CD14-positive monocyte (primary cell): ENCODE measurements at regions not wholly inside any gene's neighbourhood (a gene's known extent, or its start where the extent isn't known, plus 50 kb on each side); places are given as distances from the start of the nearest gene placed in this dataset.

Source experiments
- DNase-seq, 3 donors: peaks; one replicate each; pipeline ENCODE4 v3.0.0-alpha.2; 2011 to 2022
- H2AFZ ChIP-seq: 2 replicates; pipeline ENCODE4 v1.6.0; 2012; ENCODE audit warnings: mild to moderate bottlenecking, low read depth, low read length, inconsistent platforms; ENCODE audit not compliant: insufficient read depth, poor library complexity, severe bottlenecking
- H3K27ac ChIP-seq, 2 donors: 1 replicate in 1 of 2; 2 replicates in 1 of 2; pipeline ENCODE4 v1.5.1; 2012 to 2013; ENCODE audit warnings: low read length in 2 of 2, control low read depth in 1 of 2, inconsistent platforms in 1 of 2, low read depth in 1 of 2, mild to moderate bottlenecking in 1 of 2
- H3K27me3 ChIP-seq, 2 donors: one replicate each; pipeline versions ENCODE4 v1.6.0 to v1.6.1; 2011 to 2013; ENCODE audit warnings: low read length in 2 of 2; ENCODE audit not compliant: control insufficient read depth in 2 of 2, insufficient read depth in 2 of 2
- H3K36me3 ChIP-seq, 2 donors: replicated peaks in 1 of 2; 1 replicate in 1 of 2; 2 replicates in 1 of 2; pipeline versions ENCODE4 v1.5.1 to v1.6.1; 2012 to 2013; ENCODE audit warnings: low read length in 2 of 2, control low read depth in 1 of 2, inconsistent platforms in 1 of 2, mild to moderate bottlenecking in 1 of 2; ENCODE audit not compliant: insufficient read depth in 2 of 2, control insufficient read depth in 1 of 2
- H3K4me1 ChIP-seq, 2 donors: 1 replicate in 1 of 2; 2 replicates in 1 of 2; pipeline versions ENCODE4 v1.5.1 to v1.6.1; 2012 to 2013; ENCODE audit warnings: low read length in 2 of 2, control low read depth in 1 of 2, inconsistent platforms in 1 of 2, mild to moderate bottlenecking in 1 of 2, moderate library complexity in 1 of 2; ENCODE audit not compliant: insufficient read depth in 2 of 2, control insufficient read depth in 1 of 2
- H3K4me2 ChIP-seq: replicated peaks from 2 replicates; pipeline ENCODE3; 2012; ENCODE audit warnings: low read length, moderate library complexity, mild to moderate bottlenecking; ENCODE audit not compliant: poor library complexity, severe bottlenecking; ENCODE audit errors: extremely low read depth
- H3K4me3 ChIP-seq, 3 experiments: fragments of 200-600 bp in 1 of 3; sonication (generic) in 1 of 3; replicated peaks in 1 of 3; 1 replicate in 2 of 3; 2 replicates in 1 of 3; pipeline ENCODE4 v1.5.1; 2011 to 2013; ENCODE audit warnings: low read length in 3 of 3, mild to moderate bottlenecking in 3 of 3, control low read depth in 2 of 3, low read depth in 2 of 3, inconsistent platforms in 1 of 3, moderate library complexity in 1 of 3
- H3K79me2 ChIP-seq: 2 replicates; pipeline ENCODE4 v1.6.0; 2012; ENCODE audit warnings: mild to moderate bottlenecking, control low read depth, inconsistent platforms, low read length, moderate library complexity; ENCODE audit not compliant: insufficient read depth
- H3K9ac ChIP-seq: 2 replicates; pipeline ENCODE4 v1.6.0; 2017; ENCODE audit warnings: low read length, mild to moderate bottlenecking; ENCODE audit not compliant: insufficient read depth, poor library complexity, severe bottlenecking
- H3K9me3 ChIP-seq, 2 donors: replicated peaks in 1 of 2; 1 replicate in 1 of 2; 2 replicates in 1 of 2; pipeline versions ENCODE4 v1.5.1 to v1.6.1; 2012 to 2013; ENCODE audit warnings: low read length in 2 of 2, control low read depth in 1 of 2; ENCODE audit not compliant: control insufficient read depth in 1 of 2, insufficient read depth in 1 of 2
- H4K20me1 ChIP-seq: 2 replicates; pipeline ENCODE4 v1.6.0; 2012; ENCODE audit warnings: mild to moderate bottlenecking, low read length, control low read depth, moderate library complexity; ENCODE audit not compliant: insufficient read depth
- H3K27ac Mint-ChIP-seq, 7 donors: one replicate each; pipeline ENCODE4 v1.8.0; 2020; ENCODE audit warnings: mild to moderate bottlenecking in 7 of 7, mixed read lengths in 7 of 7, moderate library complexity in 6 of 7, inconsistent platforms in 2 of 7
- H3K27me3 Mint-ChIP-seq, 3 donors: one replicate each; pipeline ENCODE4 v1.8.0; 2021 to 2022; ENCODE audit warnings: low read depth in 3 of 3, mild to moderate bottlenecking in 3 of 3, mixed read lengths in 3 of 3, moderate library complexity in 3 of 3, inconsistent platforms in 1 of 3
- H3K36me3 Mint-ChIP-seq, 2 donors: one replicate each; pipeline ENCODE4 v1.8.0; 2020; ENCODE audit warnings: mixed read lengths in 2 of 2, inconsistent platforms in 1 of 2, mild to moderate bottlenecking in 1 of 2
- H3K4me1 Mint-ChIP-seq: one replicate; pipeline ENCODE4 v1.8.0; 2020; ENCODE audit warnings: mild to moderate bottlenecking, mixed read lengths
- H3K4me3 Mint-ChIP-seq, 2 donors: one replicate each; pipeline ENCODE4 v1.8.0; 2020; ENCODE audit warnings: mild to moderate bottlenecking in 2 of 2, mixed read lengths in 2 of 2, moderate library complexity in 1 of 2
- H3K9me3 Mint-ChIP-seq, 7 donors: one replicate each; pipeline ENCODE4 v1.8.0; 2020 to 2022; ENCODE audit warnings: mixed read lengths in 7 of 7, mild to moderate bottlenecking in 6 of 7, moderate library complexity in 6 of 7, inconsistent platforms in 2 of 7
- WGBS: methylation state at CpG from one replicate; pipeline ENCODE4 v1.1.5; 2013; ENCODE audit warnings: missing lambda C conversion rate; ENCODE audit not compliant: insufficient coverage; 5-methylcytosine and 5-hydroxymethylcytosine counted together
- intact Hi-C, 2 donors: fragments of 100-400 bp; cut with micrococcal nuclease; formaldehyde crosslinking; loops; one replicate each; pipeline versions ENCODE4 v1.15.0 to v1.15.1; 2023
- TF ChIP-seq, protein P1 (sequence below): fragments of 200-600 bp; IDR thresholded peaks from one replicate; pipeline ENCODE4 v1.8.0; 2022; ENCODE audit warnings: antibody characterized with exemption, mild to moderate bottlenecking

DNA sequence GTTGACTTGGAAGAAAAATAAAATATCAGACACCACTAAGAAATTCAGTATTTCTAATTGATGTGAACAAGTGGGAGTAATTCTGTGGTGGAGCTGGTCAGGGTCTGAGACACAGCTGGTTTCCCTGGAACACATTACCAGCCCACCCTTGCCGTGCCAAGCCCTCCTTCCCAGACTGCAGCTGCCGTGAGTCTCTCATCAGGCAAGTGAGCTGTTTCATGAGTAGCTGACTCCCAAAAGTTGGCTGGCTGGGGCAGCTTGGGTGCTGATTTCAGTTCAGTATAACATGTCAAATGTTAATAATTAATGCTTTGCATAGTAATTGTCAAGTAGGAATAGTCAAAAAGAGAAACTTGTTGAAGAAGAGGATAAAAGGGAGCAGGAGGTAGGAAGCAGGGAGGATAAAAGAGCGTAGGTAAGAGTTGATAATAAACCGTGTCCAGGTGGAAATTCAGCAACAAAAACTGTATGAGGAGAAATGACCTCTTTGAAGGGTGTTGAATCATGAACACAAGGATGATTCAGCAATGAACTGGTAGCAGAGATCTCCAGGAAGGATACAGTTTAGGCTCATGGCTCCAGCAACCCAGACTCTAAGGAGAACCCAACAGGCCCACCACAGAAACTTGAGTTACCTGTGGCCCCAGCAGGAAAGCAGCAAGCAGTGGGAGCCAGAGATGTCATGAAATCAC, 110.9 kb upstream of the SSTR4 start:
- no peaks in the 10 kb centered on the region for H3K36me3 ChIP-seq
- no peak overlapping the region for H3K27ac ChIP-seq
- peaks cover 12 to 17% of the 10 kb centered on the region in 2 donors for H3K4me1 ChIP-seq
- H3K36me3 Mint-ChIP-seq, result peaks cover 6 to 12% of the 10 kb centered on the region in 2 donors
- H3K27ac Mint-ChIP-seq, result no peak overlapping the region
- no peak overlapping the region for H3K4me3 ChIP-seq
- H2AFZ ChIP-seq, result no peak overlapping the region
- H3K4me3 Mint-ChIP-seq, result peak overlapping the region in 1 of 2 donors; percentile 67
- H4K20me1 ChIP-seq, result no peaks in the 10 kb centered on the region
- no peak overlapping the region for H3K4me2 ChIP-seq
- H3K27me3 ChIP-seq, result peaks cover 88 to 93% of the 10 kb centered on the region in 2 donors
- TF ChIP-seq, protein P1, sequence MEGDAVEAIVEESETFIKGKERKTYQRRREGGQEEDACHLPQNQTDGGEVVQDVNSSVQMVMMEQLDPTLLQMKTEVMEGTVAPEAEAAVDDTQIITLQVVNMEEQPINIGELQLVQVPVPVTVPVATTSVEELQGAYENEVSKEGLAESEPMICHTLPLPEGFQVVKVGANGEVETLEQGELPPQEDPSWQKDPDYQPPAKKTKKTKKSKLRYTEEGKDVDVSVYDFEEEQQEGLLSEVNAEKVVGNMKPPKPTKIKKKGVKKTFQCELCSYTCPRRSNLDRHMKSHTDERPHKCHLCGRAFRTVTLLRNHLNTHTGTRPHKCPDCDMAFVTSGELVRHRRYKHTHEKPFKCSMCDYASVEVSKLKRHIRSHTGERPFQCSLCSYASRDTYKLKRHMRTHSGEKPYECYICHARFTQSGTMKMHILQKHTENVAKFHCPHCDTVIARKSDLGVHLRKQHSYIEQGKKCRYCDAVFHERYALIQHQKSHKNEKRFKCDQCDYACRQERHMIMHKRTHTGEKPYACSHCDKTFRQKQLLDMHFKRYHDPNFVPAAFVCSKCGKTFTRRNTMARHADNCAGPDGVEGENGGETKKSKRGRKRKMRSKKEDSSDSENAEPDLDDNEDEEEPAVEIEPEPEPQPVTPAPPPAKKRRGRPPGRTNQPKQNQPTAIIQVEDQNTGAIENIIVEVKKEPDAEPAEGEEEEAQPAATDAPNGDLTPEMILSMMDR, result no peak
- peaks cover 0 to 13% (median 2%) of the 10 kb centered on the region in 7 donors for H3K9me3 Mint-ChIP-seq
- peaks cover 88 to 92% (median 89%) of the 10 kb centered on the region in 3 donors for H3K27me3 Mint-ChIP-seq
- H3K4me1 Mint-ChIP-seq, result peaks cover 21% of the 10 kb centered on the region
- DNase-seq, result no peak
- H3K9me3 ChIP-seq, result peaks cover 0 to 4% of the 10 kb centered on the region in 2 donors
- H3K79me2 ChIP-seq, result no peaks in the 10 kb centered on the region
- 100% methylated on average over 2 of the region's 4 CpGs for WGBS
- no peak overlapping the region for H3K9ac ChIP-seq
- intact Hi-C loops, result loop anchor here in 1 of 2 donors (10.0 kb wide), 1 partner anchor 101 kb away; no protein-coding TSS in a partner anchor

GRCh38 chr20:22924949-22925612, 110.0 kb upstream of the SSTR4 start:
- H3K36me3 Mint-ChIP-seq, result peaks cover 6 to 12% of the 10 kb centered on the region in 2 donors
- no peak overlapping the region for H2AFZ ChIP-seq
- H3K9ac ChIP-seq, result no peak overlapping the region
- peak overlapping the region in 3 of 7 donors; percentile 6 to 56 (median 9) for H3K27ac Mint-ChIP-seq
- no peak overlapping the region for H3K4me3 ChIP-seq
- H3K4me2 ChIP-seq, result no peak overlapping the region
- no peak overlapping the region for H3K27ac ChIP-seq
- peaks cover 0 to 4% of the 10 kb centered on the region in 2 donors for H3K9me3 ChIP-seq
- peak overlapping the region in 1 of 2 donors; percentile 67 for H3K4me3 Mint-ChIP-seq
- intact Hi-C loops, result loop anchor here in 1 of 2 donors (10.0 kb wide), 1 partner anchor 100 kb away; no protein-coding TSS in a partner anchor
- H3K27me3 Mint-ChIP-seq, result peaks cover 84 to 88% (median 85%) of the 10 kb centered on the region in 3 donors
- peaks cover 21% of the 10 kb centered on the region for H3K4me1 Mint-ChIP-seq
- TF ChIP-seq, protein P1, result no peak
- peaks cover 12 to 17% of the 10 kb centered on the region in 2 donors for H3K4me1 ChIP-seq
- H3K27me3 ChIP-seq, result peaks cover 81 to 89% of the 10 kb centered on the region in 2 donors
- no CpG with 5 or more reads among the region's 3 CpGs for WGBS
- H4K20me1 ChIP-seq, result no peaks in the 10 kb centered on the region
- H3K79me2 ChIP-seq, result no peaks in the 10 kb centered on the region
- peak in 2 of 3 donors; percentile 16 to 18 for DNase-seq
- no peaks in the 10 kb centered on the region for H3K36me3 ChIP-seq
- H3K9me3 Mint-ChIP-seq, result peaks cover 0 to 12% (median 2%) of the 10 kb centered on the region in 7 donors
